T47D (cell line): ENCODE measurements at regions not wholly inside any gene's neighbourhood (a gene's known extent, or its start where the extent isn't known, plus 50 kb on each side); places are given as distances from the start of the nearest gene placed in this dataset.

ENCODE experiments used
- DNase-seq, 2 experiments: peaks; one replicate each; pipeline versions ENCODE4 v3.0.0 to v3.0.0-alpha.2; 2011 to 2012; ENCODE audit warnings: low read depth in 1 of 2, low spot score in 1 of 2
- JUND ChIP-seq: IDR thresholded peaks from 2 replicates; pipeline ENCODE4 v1.6.1; 2012; ENCODE audit warnings: low read depth
- in situ Hi-C: cut with HindIII; loops from 2 replicates; pipeline ENCODE4 v1.10.0; 2016; ENCODE audit warnings: low sequenced_read_pairs, low pct_unique_long_range_greater_than_20kb

DNA sequence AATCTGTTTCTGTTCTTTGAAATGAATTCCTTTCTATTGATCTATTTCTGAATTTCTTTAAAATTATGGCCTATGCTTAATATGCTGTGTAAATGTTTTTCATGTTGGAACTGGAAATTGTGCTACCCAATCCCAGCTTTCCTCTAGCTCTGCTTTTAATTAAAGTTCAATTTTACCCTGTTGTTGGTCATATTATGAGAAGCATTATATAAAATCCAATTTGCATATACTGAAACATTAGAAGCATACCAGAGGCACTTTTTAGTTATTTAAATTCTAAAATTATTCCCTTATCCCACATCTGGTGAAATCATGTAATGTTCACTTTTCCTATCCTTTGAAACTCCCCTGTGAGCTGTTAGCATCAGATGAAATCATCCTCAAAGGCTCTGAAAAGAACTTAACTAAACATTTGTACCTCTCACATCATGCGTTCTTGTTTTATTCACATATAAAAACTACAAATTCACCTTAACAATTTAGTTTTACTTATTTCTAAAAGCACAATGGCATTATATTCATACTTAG, 160.6 kb upstream of the COL21A1 start:
- in situ Hi-C loops: no loop called here
- TF ChIP-seq JUND: no peak
- no peak for DNase-seq

DNA sequence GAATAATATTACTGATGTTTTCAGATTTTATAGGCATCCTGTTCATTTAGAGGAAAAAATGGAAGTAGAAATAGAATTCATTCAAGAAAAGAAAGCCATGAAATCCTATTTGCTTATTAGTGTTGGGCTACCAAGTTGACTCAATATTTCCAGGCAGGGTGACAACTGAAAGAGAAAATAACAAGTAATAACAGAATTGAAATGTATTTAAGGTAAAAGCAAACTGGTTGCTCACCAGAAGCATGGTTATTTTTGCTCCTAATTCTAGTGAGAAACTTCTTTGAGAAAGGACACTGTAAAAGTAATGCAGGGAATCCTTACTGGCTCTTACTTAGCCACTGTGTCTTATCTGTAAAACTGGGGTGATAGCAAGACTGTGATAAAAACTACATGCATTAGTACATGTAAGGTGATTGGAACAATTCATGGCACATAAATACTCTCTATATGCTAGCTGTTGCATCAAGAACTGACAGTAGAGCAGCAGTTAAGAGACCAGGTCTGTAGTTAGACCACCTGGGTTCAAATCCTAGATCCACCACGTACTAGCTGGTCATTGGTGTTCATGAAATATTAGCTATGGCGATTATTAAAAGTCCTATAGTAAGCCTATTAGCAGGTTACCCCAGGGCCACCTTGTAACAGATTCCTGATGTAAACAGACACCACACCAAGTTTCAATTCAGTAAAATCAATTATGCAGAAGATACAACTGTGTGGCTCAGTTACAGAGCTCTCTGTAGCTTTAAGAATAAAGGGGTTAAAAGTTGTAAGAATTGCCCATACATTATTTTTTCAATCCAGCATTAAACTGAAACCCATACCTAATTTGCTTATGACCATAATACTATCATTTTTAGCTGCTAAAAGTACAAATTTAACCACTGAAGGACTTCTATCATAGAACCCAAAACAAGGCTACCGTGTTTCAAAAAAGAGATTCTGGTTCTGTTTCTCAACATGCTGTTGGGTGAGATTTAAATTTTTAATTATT, 159.2 kb upstream of the COL21A1 start:
- no peak for DNase-seq
- in situ Hi-C loops: no loop called here
- TF ChIP-seq JUND: no peak

GRCh38 chr6:56404599-56404998, 157.2 kb upstream of the COL21A1 start:
- in situ Hi-C loops: no loop called here
- TF ChIP-seq JUND: no peak
- no peak for DNase-seq

DNA sequence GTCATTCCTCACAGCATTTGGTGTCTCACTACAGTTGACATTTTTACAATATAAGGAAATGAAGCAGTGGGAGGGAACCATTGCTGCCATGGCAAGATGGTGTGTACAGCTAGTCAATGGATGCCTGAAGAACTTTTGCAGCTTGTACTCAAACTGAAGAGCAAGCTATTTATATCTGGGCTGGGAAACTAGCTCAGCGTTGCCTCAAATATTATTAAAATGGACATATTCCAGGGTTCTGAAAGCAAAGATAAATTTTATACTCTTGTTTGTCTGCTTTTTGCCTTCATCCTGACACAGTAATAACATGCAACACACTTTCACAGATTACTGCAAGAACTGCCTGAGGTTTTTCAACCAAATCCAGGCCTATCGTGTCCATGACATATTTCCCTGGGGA, 156.4 kb upstream of the COL21A1 start:
- DNase-seq: no peak
- in situ Hi-C loops: no loop called here
- no peak for TF ChIP-seq JUND

GRCh38 chr6:56401477-56402070, 154.2 kb upstream of the COL21A1 start:
- no peak for DNase-seq
- in situ Hi-C loops: no loop called here
- TF ChIP-seq JUND: no peak

DNA sequence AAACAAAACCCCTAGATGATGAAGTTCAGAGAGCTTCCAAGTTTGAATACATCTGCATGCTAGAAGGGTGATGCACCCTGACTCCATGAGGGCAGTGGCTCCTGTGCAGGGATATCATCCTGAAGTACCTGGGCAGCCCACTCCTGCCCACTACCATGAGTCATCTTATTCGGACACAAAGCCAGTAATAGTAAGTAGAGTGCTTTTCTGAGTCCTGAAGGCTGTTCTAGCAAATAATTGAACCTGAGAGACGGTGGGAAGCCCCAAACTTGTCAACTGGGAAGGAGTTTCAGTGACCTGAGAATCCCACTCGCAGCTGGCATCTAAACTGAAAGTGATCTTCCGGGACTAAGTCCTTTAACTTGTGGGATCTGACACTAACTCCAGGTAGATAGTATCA, 152.9 kb upstream of the COL21A1 start:
- no peak for DNase-seq
- no peak for TF ChIP-seq JUND
- in situ Hi-C loops: no loop called here

- DNase-seq: no peak
- TF ChIP-seq JUND: no peak
- in situ Hi-C loops: no loop called here
Measured at GRCh38 chr6:56399672-56400263, 152.4 kb upstream of the COL21A1 start.

GRCh38 chr6:56399250-56399671, 151.9 kb upstream of the COL21A1 start:
- in situ Hi-C loops: no loop called here
- no peak for TF ChIP-seq JUND
- no peak for DNase-seq

GRCh38 chr6:56396435-56396834, 149.1 kb upstream of the COL21A1 start:
- in situ Hi-C loops: no loop called here
- no peak for DNase-seq
- TF ChIP-seq JUND: no peak

- TF ChIP-seq JUND: no peak
- no peak for DNase-seq
- in situ Hi-C loops: no loop called here
Measured at GRCh38 chr6:56393615-56394612, 146.5 kb upstream of the COL21A1 start.

DNA sequence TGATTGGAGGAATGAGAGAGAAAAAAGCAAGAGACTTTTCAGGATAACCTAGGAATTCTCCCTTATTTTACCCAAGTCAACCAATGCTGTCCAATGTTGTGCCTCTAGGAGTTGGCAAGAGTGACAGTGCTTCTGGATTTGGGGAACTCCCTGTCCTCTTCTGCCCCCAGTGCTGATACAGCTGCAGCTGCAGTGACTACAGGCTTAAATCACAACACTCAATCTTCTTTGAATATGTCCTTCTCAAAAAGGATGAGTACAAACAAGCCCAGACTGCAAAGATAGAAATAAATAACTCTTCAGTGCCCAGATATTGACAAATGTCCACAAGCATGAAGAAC, 141.0 kb upstream of the COL21A1 start:
- DNase-seq: no peak
- in situ Hi-C loops: no loop called here
- no peak for TF ChIP-seq JUND
